Left cardiac atrium (tissue), 4 donors: ENCODE measurements at regions not wholly inside any gene's neighbourhood (a gene's known extent, or its start where the extent isn't known, plus 50 kb on each side); places are given as distances from the start of the nearest gene placed in this dataset.

Experiments used
- ATAC-seq, 2 donors: fragments of 200-7000 bp; cut with Tn5 transposase; one replicate each; pipeline ENCODE4 v1.9.1; 2020; ENCODE audit warnings: mild to moderate bottlenecking in 2 of 2, moderate library complexity in 2 of 2
- DNase-seq: peaks from one replicate; pipeline ENCODE4 v3.0.0-alpha.2; 2020
- intact Hi-C, 2 donors: fragments of 100-400 bp; cut with DNase I; formaldehyde crosslinking; loops; one replicate each; pipeline versions ENCODE4 v1.14.1 to v1.15.1; 2022 to 2023
- donor health status: DM: no; HTN: yes; CAD: no.
- donor health status: DM: no; HTN: yes; CAD: no; lungs with severe emphysema.
- donor health status: DM: yes; HTN: yes; CAD: no.
- donor health status: Dilated cardiomyopathy.

GRCh38 chr13:86976521-86977324, 694.4 kb upstream of the SLITRK5 start:
- intact Hi-C loops = no loop called here
- ATAC-seq (no peak), DNase-seq (no peak)

- intact Hi-C loops = no loop called here
- no peak for DNase-seq
- ATAC-seq = no peak
These were observed 684.7 kb upstream of the SLITRK5 start for GRCh38 chr13:86986448-86986847.

DNA sequence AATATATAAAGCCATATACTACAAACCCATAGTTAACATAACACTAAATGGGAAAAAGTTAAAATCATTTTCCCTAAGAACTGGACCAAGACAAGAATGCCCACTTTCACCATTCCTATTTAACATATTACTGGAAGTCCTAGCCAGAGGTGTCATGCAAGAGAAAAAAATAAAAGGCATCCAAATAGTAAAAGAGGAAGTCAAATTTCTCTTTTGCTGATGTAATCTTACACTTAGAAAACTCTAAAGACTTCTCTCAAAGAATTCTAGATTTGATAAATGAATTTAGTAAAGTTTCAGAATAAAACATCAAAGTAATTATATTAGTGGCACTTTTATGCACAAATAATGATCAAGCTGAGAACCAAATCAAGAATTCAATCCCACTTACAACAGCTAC, 678.9 kb upstream of the SLITRK5 start:
- DNase-seq (no peak), ATAC-seq (no peak)
- intact Hi-C loops = no loop called here

- no peak for DNase-seq
- intact Hi-C loops = no loop called here
- no peak for ATAC-seq
These were observed 667.9 kb upstream of the SLITRK5 start for GRCh38 chr13:87003265-87003664.

DNA sequence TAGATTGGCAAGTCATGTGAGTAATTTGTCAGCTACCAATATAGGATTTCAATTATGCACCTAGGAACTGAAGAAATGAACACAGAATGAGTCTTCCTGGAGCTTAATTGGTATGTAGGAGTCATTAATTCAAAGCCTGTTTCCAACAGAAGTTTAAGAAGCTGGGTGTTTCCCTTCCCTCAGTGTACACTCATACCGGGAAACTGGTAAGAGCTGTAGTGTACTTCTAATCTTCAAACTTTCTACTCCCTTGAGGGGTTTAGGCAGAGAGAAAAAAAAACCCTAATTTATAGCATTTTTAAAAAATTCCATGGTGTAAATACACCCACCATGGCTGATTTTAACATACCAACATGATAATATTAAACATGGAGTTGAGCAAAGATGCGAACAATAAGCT, 665.7 kb upstream of the SLITRK5 start:
- DNase-seq (no peak), ATAC-seq (no peak)
- intact Hi-C loops = no loop called here

DNA sequence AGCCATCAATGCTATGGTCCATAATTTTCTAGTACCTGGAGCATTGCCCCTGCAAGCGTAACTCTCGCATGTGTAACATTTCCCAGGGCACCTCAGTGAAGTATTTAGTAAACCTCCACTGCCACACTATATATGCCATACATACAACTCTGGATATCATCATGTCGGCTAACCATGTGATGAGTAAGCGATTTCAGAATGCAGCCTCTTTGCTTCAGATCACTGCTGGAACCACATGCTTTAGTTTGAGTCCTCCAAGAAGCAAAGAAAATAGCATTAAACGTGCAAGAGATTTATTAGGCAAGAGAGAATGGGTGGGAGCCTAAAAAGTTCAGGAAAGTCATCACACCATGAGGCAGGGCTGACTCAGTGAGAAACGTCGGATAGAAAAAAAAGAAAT, 635.6 kb upstream of the SLITRK5 start:
- DNase-seq (no peak), ATAC-seq (no peak)
- intact Hi-C loops = no loop called here

DNA sequence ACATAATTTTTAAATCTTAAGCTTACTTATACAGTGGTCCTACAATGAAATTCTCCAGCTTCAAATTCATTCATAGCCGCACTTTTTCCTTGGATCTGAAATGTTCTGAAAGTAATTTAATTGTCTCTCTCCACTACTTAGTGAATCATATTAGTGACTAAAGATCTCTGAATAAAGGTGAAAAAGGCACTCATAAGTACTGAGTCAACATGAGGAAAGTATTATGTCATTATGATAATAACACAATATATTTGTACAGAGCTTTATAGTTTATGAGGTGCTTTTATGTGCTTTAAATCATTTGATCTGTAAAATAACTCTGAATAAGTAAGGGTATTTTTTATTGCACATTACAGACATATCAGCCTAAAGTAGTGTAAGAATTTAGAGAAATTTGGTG, 628.2 kb upstream of the SLITRK5 start:
- no peak for DNase-seq
- intact Hi-C loops = no loop called here
- ATAC-seq = no peak

DNA sequence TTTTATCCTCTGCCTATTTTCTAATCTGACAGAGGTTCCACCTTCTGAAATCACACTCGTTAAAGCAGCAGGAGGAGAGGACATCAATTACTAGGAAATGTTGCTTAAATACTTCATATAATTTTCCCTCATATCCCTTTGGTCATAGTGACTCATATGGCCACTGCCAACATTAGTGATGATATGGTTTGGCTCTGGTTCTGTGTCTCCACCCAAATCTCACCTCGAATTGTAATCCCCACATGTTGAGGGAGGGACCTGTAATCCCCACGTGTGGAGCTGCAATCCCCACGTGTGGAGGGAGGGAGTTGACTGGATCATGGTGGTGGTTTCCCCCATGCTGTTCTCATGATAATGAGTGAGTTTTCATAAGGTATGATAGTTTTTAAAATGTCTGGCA, 618.4 kb upstream of the SLITRK5 start:
- intact Hi-C loops = no loop called here
- DNase-seq (no peak), ATAC-seq (no peak)

- intact Hi-C loops = no loop called here
- ATAC-seq (no peak), DNase-seq (no peak)
These were observed 613.2 kb upstream of the SLITRK5 start for GRCh38 chr13:87057807-87058520.

DNA sequence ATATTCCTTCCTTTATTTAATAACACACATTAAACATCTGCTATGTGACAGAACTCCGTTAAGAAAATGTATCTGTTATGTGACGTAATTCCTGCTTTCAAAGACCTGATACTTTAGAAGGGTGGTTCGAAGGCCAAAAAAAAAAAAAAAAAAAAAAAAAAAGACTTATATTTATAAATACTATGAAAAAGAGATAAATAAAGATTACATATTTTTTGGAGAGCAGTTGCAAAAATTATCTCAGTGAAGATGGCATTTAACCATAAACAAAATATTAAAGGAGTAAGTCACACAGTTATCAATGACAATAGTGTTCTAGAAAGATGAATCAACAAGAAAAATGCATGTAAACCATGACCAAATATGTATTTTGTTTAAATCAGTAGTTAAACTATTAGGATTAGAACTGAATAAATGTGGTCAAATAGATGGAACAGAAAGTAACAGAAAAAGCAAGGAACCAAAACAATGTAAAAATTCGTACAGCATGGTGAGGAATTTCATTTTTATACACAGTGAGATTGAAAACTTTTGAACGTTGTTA, 612.3 kb upstream of the SLITRK5 start:
- ATAC-seq (no peak), DNase-seq (no peak)
- intact Hi-C loops = no loop called here

DNA sequence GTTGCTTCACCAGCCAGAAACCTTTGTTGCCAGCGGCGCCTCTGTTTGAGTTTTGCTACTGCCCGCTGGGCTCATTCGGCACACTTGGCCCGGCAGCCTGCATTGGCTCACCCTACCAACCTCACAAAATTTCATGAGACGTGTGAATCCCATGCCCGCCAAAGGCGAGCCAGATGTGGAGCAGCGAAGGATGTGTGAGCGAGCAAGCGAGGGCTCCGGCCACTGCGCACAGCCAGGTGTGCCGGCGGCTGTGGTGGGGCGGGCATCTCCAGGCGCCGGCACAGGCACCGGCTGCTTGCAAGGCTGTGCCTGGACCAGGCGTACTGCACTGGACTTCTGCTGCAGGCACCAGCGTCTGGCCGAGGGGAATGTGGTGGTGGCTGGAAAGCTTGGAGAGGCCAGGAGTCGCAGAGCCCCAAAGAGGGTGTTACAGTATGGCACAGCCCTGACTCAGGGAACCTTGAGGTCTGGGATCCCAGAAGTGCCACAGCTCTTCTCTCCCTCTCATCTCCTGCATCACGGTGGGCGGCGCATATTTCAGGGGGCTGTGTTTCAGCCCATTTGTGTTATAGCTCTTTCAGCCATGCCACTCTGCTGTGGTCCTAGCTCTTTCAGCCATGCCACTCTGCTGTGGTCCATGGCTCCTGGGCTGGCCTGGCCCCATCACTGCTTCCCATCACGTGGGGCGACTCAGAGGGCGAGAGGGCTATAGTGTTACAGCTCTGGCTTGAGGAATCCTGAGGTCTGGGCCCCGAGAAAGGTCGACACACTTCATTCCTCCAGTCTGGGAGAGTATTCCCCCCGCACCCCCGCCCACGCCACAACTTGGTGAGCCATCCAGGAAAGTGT, 592.0 kb upstream of the SLITRK5 start:
- no peak for DNase-seq
- intact Hi-C loops = no loop called here

GRCh38 chr13:87080100-87080779, 590.9 kb upstream of the SLITRK5 start:
- DNase-seq = no peak
- ATAC-seq = no peak
- intact Hi-C loops = no loop called here

More for the DNA sequence above, 592.0 kb upstream of the SLITRK5 start:
- ATAC-seq = no peak

DNA sequence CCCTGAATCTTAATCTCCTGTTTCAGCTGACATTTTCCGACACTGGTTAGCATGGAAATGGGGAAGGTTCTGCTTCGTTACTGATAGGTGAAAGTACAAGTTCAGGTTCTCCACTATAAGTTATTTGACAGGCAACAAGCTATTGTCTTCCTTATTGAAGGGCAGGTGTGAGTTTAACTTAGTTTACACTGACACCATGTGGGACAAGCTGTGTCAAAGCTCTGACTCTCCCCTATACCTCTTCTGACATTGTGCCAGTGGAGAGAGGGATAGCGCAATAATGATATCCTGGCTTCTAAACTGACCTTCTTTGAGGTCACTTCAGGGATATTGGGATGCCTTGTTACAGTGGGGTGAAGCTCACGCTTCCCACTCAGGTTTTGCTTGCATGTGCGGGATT, 587.0 kb upstream of the SLITRK5 start:
- intact Hi-C loops = no loop called here
- DNase-seq (no peak), ATAC-seq (no peak)

DNA sequence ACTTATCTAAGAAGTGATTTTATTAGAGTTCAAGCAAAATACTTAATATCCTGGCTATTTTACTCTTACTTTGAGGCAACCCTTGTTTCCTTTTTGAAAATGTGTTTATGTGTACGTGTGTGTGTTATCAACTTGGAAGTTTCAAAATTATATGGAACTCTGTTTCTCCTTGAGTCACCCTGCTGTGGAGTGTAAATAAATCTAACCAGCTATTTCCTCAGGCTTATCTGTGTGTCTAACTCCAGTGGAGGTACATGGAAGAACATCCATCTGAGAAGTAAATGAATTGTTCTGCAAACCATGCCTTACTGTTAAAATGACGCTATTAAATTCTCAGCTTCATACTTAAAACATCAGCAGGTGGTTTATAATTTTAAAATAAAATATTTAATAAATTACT, 583.4 kb upstream of the SLITRK5 start:
- DNase-seq = no peak
- intact Hi-C loops = no loop called here
- no peak for ATAC-seq

DNA sequence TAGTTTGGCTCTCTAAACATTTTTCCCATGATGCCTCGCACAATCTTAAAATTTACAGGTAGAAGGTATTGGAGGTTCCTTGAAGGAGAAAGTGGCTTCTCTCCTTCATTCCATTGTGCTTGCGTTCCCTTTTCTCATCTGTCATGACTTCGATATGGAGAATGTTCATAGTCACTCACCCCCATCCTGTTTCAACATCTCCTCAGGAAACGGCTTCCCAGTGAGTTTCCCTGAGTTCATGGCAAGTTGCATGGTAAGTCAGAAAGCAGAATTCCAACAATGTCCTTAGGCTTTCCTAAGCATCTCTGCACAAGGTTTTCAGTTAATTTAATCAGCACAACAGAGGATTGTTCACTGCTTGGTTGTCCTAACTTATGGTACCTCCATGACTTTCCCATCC, 581.8 kb upstream of the SLITRK5 start:
- DNase-seq (no peak), ATAC-seq (no peak)
- intact Hi-C loops = no loop called here

- intact Hi-C loops = no loop called here
- DNase-seq (no peak), ATAC-seq (no peak)
These were observed 577.8 kb upstream of the SLITRK5 start for GRCh38 chr13:87093399-87093798.

DNA sequence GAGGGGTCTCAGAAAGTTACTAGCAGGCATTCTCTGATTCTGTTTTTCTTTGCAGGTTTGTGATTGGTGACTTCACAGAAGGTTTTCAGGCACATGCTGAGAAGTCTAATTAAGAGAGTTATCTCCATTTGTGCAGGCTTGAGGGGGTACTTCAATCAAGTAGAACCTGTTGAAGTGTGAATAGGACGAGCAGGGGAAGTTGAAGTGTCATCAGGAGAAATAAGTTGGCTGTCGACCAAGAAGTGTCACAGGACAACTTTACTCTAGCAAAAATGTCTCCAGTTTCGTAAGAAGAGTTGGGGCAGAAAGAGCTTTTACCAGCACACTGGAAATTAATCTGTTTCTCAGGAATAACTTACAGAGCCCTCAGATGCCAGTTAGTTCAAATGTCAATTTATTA, 576.5 kb upstream of the SLITRK5 start:
- intact Hi-C loops = no loop called here
- ATAC-seq (no peak), DNase-seq (no peak)

GRCh38 chr13:87100431-87100830, 570.7 kb upstream of the SLITRK5 start:
- DNase-seq (no peak), ATAC-seq (no peak)
- intact Hi-C loops = no loop called here

DNA sequence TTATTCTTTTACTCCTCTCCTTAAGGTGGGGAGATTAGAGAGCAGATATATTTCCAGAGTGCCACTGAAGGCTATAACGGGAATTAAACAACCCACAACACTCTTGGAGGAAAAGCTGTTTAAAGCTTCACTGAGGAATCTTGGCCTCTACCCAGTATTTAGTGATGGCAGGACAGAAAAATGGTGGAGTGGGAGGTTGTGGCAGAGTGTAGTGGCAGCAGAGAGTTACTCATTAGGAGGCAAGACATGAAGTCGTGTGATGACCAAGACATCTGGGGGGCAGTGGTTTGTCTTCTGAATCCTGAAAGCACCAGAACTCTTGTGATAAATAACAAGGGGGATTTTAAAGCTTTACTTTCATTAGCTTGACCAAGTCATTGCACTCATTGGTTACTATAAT, 563.5 kb upstream of the SLITRK5 start:
- ATAC-seq = no peak
- intact Hi-C loops = no loop called here
- DNase-seq = no peak
